GM10266 (cell line): ENCODE measurements at regions not wholly inside any gene's neighbourhood (a gene's known extent, or its start where the extent isn't known, plus 50 kb on each side); places are given as distances from the start of the nearest gene placed in this dataset.

Source experiments
- DNase-seq: peaks from one replicate; pipeline ENCODE4 v3.0.0; 2012; ENCODE audit errors: extremely low spot score
- CTCF ChIP-seq: IDR thresholded peaks from 2 replicates; pipeline ENCODE4 v1.5.1; 2012; ENCODE audit warnings: mild to moderate bottlenecking, low read depth; ENCODE audit not compliant: control insufficient read depth, insufficient read depth; ENCODE audit errors: missing control alignments

- no peak for DNase-seq
- TF ChIP-seq CTCF: no peak
Measured at GRCh38 chr2:146229508-146230155, 1615.2 kb upstream of the ACVR2A start.

GRCh38 chr2:146228466-146229058 is 1616.3 kb upstream of the ACVR2A start:
- no peak for DNase-seq
- TF ChIP-seq CTCF: no peak

DNA sequence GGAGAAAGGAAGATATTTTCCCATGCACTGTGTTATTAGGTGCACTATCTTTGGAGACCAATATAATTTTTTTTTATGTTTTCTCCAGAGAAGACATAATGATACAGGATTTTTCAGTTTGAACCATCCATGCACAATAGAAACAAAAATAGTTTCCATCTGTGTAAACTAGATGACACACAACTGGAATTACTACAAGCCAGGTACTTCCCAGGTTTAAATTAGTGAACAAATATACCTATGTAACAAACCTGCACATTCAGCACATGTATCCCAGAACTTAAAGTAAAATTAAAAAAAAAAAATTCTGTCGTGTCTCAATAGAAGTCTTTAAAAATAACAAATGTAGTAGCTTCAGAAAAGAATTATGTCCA is 1616.8 kb upstream of the ACVR2A start:
- no peak for DNase-seq
- no peak for TF ChIP-seq CTCF

GRCh38 chr2:146227152-146228019 is 1617.4 kb upstream of the ACVR2A start:
- TF ChIP-seq CTCF: no peak
- DNase-seq: no peak

GRCh38 chr2:146226077-146226476 is 1618.8 kb upstream of the ACVR2A start:
- DNase-seq: no peak
- no peak for TF ChIP-seq CTCF

- no peak for DNase-seq
- TF ChIP-seq CTCF: no peak
Measured at GRCh38 chr2:146221826-146222225, 1623.0 kb upstream of the ACVR2A start.

DNA sequence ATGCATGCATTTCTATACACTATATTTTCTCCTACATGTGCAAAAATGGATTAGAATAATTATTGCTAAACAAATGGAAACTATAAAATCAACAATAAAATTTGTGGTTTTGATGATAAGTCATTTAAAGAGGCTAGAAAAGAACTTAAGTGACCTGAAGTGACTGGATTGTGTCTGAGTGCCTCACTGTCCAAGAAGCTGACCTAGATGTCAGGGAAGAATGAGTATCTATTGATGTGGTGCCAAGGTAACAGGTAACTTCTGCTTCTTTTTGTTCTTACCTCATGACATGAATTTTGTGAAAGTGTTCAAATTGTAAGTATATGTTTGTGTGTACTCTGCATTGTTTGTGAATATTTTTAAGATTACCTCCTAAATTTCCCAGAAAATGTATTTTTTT is 1623.9 kb upstream of the ACVR2A start:
- DNase-seq: no peak
- no peak for TF ChIP-seq CTCF
